Erythroblast (primary cell): ENCODE measurements at regions not wholly inside any gene's neighbourhood (a gene's known extent, or its start where the extent isn't known, plus 50 kb on each side); places are given as distances from the start of the nearest gene placed in this dataset.

Source experiments
- GATA1 ChIP-seq: IDR thresholded peaks from 2 replicates; pipeline ENCODE4 v1.6.1; 2011; ENCODE audit warnings: low read depth, mild to moderate bottlenecking, control low read depth, low read length, moderate library complexity
- POLR2A ChIP-seq: IDR thresholded peaks from 2 replicates; pipeline ENCODE4 v1.6.1; 2011; ENCODE audit warnings: mild to moderate bottlenecking, low read length

DNA sequence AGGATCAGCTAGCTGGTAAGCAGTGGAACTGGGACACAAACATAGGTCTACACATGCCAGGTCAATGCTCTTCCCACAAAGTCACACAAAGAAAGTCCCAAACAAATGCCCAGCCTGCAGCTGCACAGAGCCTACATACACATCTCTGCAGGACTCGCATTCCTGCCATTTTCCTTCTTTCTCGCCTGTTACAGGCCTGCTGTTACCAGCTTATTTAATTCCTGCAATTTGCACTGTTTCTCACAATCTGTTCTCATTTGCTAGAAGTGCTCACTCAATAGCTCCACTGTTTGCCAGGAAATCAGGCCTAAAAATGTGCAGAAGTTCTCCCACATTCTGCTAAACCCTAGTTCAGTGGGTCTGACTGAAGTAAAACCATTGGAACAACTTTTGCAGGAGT, 362.6 kb upstream of the C1orf87 start:
- TF ChIP-seq POLR2A (no peak), GATA1 (no peak)
